K562 (cell line): ENCODE measurements at regions not wholly inside any gene's neighbourhood (a gene's known extent, or its start where the extent isn't known, plus 50 kb on each side); places are given as distances from the start of the nearest gene placed in this dataset.

Experiments used
- ATAC-seq: fragments of 200-7000 bp; cut with Tn5 transposase; 3 replicates; pipeline ENCODE4 v1.9.1; 2020; ENCODE audit warnings: moderate library complexity
- BruUV-seq: library from RNA; stranded (reverse); fragments of 400-500 nt; replicated peaks from 2 replicates; lab custom pipeline; 2021; lab: Mats Ljungman, UMichigan
- CTCF ChIA-PET: fragments of 300-600 bp; formaldehyde crosslinking; extraction: SDS; loops from one replicate; lab custom pipeline; 2021; ENCODE audit warnings: low intra/inter-chr PET ratio; lab: Yijun Ruan, JAX
- POLR2A ChIA-PET: fragments of 300-600, 350-650 bp; sonication (Branson Sonifier 250); formaldehyde crosslinking; extraction: SDS; loops from one replicate; lab custom pipeline; 2021; ENCODE audit warnings: antibody characterized with exemption, inconsistent platforms; lab: Yijun Ruan, JAX
- DNase-seq, 4 experiments: peaks; one replicate each; pipeline versions ENCODE4 v3.0.0 to v3.0.0-alpha.2; 2011 to 2018; ENCODE audit warnings: low spot score in 3 of 4, mixed read lengths in 3 of 4; ENCODE audit errors: extremely low read depth in 1 of 4
- FAIRE-seq: peaks from 2 replicates; lab custom pipeline; 2011; peaks lifted over from hg19 to GRCh38; lab: Jason Lieb, UNC
- H2AFZ ChIP-seq: 2 replicates; pipeline ENCODE4 v1.6.0; 2011; ENCODE audit warnings: low read depth, low read length, control low read depth, inconsistent platforms
- H3K27ac ChIP-seq: fragments of 200-600 bp; 3 replicates; pipeline ENCODE4 v1.8.0; 2011; ENCODE audit warnings: low read depth, mild to moderate bottlenecking, control low read depth, inconsistent platforms, low read length, moderate library complexity, mixed read lengths; ENCODE audit errors: extremely low read depth
- H3K27me3 ChIP-seq, 2 experiments: fragments of 300-600 bp in 1 of 2; 2 replicates in 1 of 2; 3 replicates in 1 of 2; pipeline versions ENCODE4 v1.6.0 to v1.8.0; 2011; ENCODE audit warnings: inconsistent platforms in 2 of 2, low read length in 2 of 2, mild to moderate bottlenecking in 1 of 2, mixed read lengths in 1 of 2, moderate library complexity in 1 of 2; ENCODE audit not compliant: control insufficient read depth in 2 of 2, insufficient read depth in 2 of 2
- H3K36me3 ChIP-seq: fragments of 300-600 bp; 3 replicates; pipeline ENCODE4 v1.8.0; 2011; ENCODE audit warnings: mild to moderate bottlenecking, low read length, inconsistent platforms; ENCODE audit not compliant: control insufficient read depth, insufficient read depth
- H3K4me1 ChIP-seq, 2 experiments: fragments of 200-600 bp in 1 of 2; replicated peaks in 1 of 2; 2 replicates in 1 of 2; 3 replicates in 1 of 2; pipeline versions ENCODE4 v1.5.1 to v1.8.0; 2011; ENCODE audit warnings: inconsistent platforms in 2 of 2, low read length in 2 of 2, mild to moderate bottlenecking in 1 of 2, mixed read lengths in 1 of 2, moderate library complexity in 1 of 2; ENCODE audit not compliant: control insufficient read depth in 2 of 2, insufficient read depth in 2 of 2
- H3K4me2 ChIP-seq: 2 replicates; pipeline ENCODE4 v1.6.1; 2011; ENCODE audit warnings: low read length, control low read depth, inconsistent platforms, mixed read lengths; ENCODE audit not compliant: insufficient read depth
- H3K4me3 ChIP-seq: fragments of 200-600 bp; sonication (generic), shearing (Covaris generic); 2 replicates; pipeline ENCODE4 v1.5.1; 2016; ENCODE audit warnings: control low read depth, inconsistent platforms
- H3K79me2 ChIP-seq: fragments of 200-600 bp; 3 replicates; pipeline ENCODE4 v1.8.0; 2011; ENCODE audit warnings: low read length, inconsistent platforms; ENCODE audit not compliant: control insufficient read depth, insufficient read depth
- H3K9ac ChIP-seq, 2 experiments: 2 replicates each; pipeline versions ENCODE4 v1.6.0 to v1.6.1; 2011; ENCODE audit warnings: low read depth in 2 of 2, low read length in 2 of 2, control low read depth in 1 of 2, inconsistent platforms in 1 of 2, mild to moderate bottlenecking in 1 of 2, mixed read lengths in 1 of 2; ENCODE audit not compliant: insufficient read depth in 1 of 2
- H3K9me1 ChIP-seq: one replicate; pipeline ENCODE4 v1.6.0; 2011; ENCODE audit warnings: inconsistent platforms, mild to moderate bottlenecking, low read length, moderate library complexity; ENCODE audit not compliant: control insufficient read depth, insufficient read depth
- H3K9me3 ChIP-seq: replicated peaks from 2 replicates; pipeline ENCODE4 v1.5.1; 2011; ENCODE audit warnings: low read depth, low read length, inconsistent platforms; ENCODE audit not compliant: control insufficient read depth, insufficient read depth
- H4K20me1 ChIP-seq: replicated peaks from 2 replicates; pipeline ENCODE4 v1.6.1; 2011; ENCODE audit warnings: low read length, inconsistent platforms, mixed read lengths; ENCODE audit not compliant: control insufficient read depth, insufficient read depth
- ESRRB ChIP-seq: fragments of 250-450 bp; sonication (Bioruptor Pico); IDR thresholded peaks from 2 replicates; pipeline ENCODE4 v1.5.0; 2020; ENCODE audit warnings: mild to moderate bottlenecking, moderate library complexity, borderline replicate concordance
- FOXJ3 ChIP-seq: sonication (generic); formaldehyde crosslinking; IDR thresholded peaks from 2 replicates; pipeline ENCODE4 v1.4.0; 2020; ENCODE audit warnings: mild to moderate bottlenecking, missing genetic modification reagents
- PRMT5 ChIP-seq: sonication (generic); formaldehyde crosslinking; IDR thresholded peaks from 2 replicates; pipeline ENCODE4 v1.5.0; 2020; ENCODE audit warnings: missing genetic modification reagents
- SMARCA4 ChIP-seq: fragments of 450-650 bp; IDR thresholded peaks from 2 replicates; pipeline ENCODE4 v1.6.1; 2016
- SRF ChIP-seq, 2 experiments: fragments of 250-450, 450-650 bp in 1 of 2; sonication (Bioruptor Pico) in 1 of 2; sonication (generic) in 1 of 2; formaldehyde crosslinking; IDR thresholded peaks; 2 replicates each; pipeline versions ENCODE4 v1.5.0 to v1.5.1; 2020 to 2022; ENCODE audit warnings: mild to moderate bottlenecking in 1 of 2, missing genetic modification reagents in 1 of 2
- TAF7 ChIP-seq: fragments of 450-650 bp; IDR thresholded peaks from 2 replicates; pipeline ENCODE4 v1.6.1; 2016; ENCODE audit warnings: missing genetic modification characterization, missing compliant biosample characterization
- ZNF239 ChIP-seq: fragments of 250-450 bp; sonication (Bioruptor Pico); IDR thresholded peaks from 2 replicates; pipeline ENCODE4 v1.4.0; 2020; ENCODE audit warnings: mild to moderate bottlenecking
- ZNF384 ChIP-seq: IDR thresholded peaks from 2 replicates; pipeline ENCODE4 v1.6.1; 2012; ENCODE audit warnings: low read depth, low read length, improper control_type of control experiment
- ZNF586 ChIP-seq: fragments of 450-650 bp; formaldehyde crosslinking; conservative IDR thresholded peaks from 2 replicates; pipeline ENCODE4 v1.4.0; 2020; ENCODE audit warnings: mild to moderate bottlenecking, moderate library complexity
- WGBS: fragments of 100-300 bp; shearing (Covaris generic); methylation state at CpG from one replicate; pipeline ENCODE4 v1.1.6; 2016; ENCODE audit warnings: low coverage, mixed read lengths; ENCODE audit not compliant: insufficient coverage; ENCODE audit errors: missing lambda C conversion rate; 5-methylcytosine and 5-hydroxymethylcytosine counted together
- in situ Hi-C: fragments of 300-500 bp; cut with MboI; formaldehyde crosslinking; loops from 4 replicates; pipeline ENCODE4 v1.15.0; 2018; ENCODE audit warnings: inconsistent platforms, mixed read lengths
- intact Hi-C: fragments of 100-400 bp; cut with micrococcal nuclease; formaldehyde crosslinking; loops from 2 replicates; pipeline ENCODE4 v1.14.2; 2022
- TF ChIP-seq, protein P1 (sequence below): fragments of 200-800 bp; sonication (Bioruptor generic); IDR thresholded peaks from 2 replicates; pipeline ENCODE4 v1.6.1; 2017; ENCODE audit warnings: missing genetic modification characterization, missing compliant biosample characterization
- TF ChIP-seq, protein P2 (sequence below): fragments of 450-650 bp; IDR thresholded peaks from one replicate; pipeline ENCODE4 v1.6.1; 2018; ENCODE audit warnings: mild to moderate bottlenecking, moderate library complexity; ENCODE audit not compliant: partially characterized antibody
- TF ChIP-seq, protein P3 (sequence below): fragments of 250-450 bp; sonication (Bioruptor Pico); IDR thresholded peaks from 2 replicates; pipeline ENCODE4 v1.5.0; 2021
- TF ChIP-seq, protein P4 (sequence below): fragments of 250-450 bp; sonication (Bioruptor Pico); IDR thresholded peaks from 2 replicates; pipeline ENCODE4 v1.8.0; 2021; ENCODE audit warnings: mild to moderate bottlenecking, moderate library complexity

DNA sequence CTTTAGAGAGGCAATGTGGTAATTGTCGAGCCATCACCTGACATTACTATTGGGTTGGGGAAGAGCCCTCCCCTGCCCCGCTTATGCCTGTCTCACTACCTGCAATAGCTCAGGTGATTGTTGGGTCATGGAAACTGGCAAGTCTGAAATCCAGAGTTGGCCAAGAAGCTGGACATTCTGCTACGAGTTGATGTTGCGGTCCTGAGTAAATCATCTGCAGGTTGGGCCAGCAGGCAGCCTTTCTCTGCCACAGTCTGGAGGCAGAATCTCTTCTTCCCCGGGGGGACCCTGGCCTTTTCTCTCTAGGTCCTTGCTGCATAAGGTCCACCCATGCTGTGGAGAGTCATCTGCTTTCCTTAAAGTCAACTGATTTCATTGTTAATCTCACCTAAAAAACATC, 142.4 kb downstream of the THBS2 start (continued):
- TF ChIP-seq SRF (CRISPR knock-in tag; IDR thresholded peaks at IDR 0.05), result no peak
- TF ChIP-seq, protein P1, sequence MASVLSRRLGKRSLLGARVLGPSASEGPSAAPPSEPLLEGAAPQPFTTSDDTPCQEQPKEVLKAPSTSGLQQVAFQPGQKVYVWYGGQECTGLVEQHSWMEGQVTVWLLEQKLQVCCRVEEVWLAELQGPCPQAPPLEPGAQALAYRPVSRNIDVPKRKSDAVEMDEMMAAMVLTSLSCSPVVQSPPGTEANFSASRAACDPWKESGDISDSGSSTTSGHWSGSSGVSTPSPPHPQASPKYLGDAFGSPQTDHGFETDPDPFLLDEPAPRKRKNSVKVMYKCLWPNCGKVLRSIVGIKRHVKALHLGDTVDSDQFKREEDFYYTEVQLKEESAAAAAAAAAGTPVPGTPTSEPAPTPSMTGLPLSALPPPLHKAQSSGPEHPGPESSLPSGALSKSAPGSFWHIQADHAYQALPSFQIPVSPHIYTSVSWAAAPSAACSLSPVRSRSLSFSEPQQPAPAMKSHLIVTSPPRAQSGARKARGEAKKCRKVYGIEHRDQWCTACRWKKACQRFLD (CRISPR knock-in tag), result no peak
- no peak for TF ChIP-seq PRMT5
- TF ChIP-seq, protein P2, sequence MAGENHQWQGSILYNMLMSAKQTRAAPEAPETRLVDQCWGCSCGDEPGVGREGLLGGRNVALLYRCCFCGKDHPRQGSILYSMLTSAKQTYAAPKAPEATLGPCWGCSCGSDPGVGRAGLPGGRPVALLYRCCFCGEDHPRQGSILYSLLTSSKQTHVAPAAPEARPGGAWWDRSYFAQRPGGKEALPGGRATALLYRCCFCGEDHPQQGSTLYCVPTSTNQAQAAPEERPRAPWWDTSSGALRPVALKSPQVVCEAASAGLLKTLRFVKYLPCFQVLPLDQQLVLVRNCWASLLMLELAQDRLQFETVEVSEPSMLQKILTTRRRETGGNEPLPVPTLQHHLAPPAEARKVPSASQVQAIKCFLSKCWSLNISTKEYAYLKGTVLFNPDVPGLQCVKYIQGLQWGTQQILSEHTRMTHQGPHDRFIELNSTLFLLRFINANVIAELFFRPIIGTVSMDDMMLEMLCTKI, result no peak
- no peak for TF ChIP-seq FOXJ3

- Histone ChIP-seq H3K9ac (no peak overlapping the region), H3K4me3 (no peak overlapping the region), H3K36me3 (no peaks in the 10 kb centered on the region), H3K27ac (no peak overlapping the region), H3K27me3 (0 out of 5 replicates have a peak, but pooled peaks cover 0 to 2% of the 10 kb centered on the region in 2 experiments), H4K20me1 (no peaks in the 10 kb centered on the region), H2AFZ (no peak overlapping the region), H3K9me1 (no peaks in the 10 kb centered on the region), H3K4me1 (no peaks in the 10 kb centered on the region), H3K79me2 (no peaks in the 10 kb centered on the region), H3K4me2 (no peak overlapping the region), H3K9me3 (no peaks in the 10 kb centered on the region)
- in situ Hi-C loops, result no loop called here
- DNase-seq (no peak), ATAC-seq (no peak), FAIRE-seq (no peak)
- WGBS, result 0% methylated on average over 5 of the region's 5 CpGs
- no TSS peak for BruUV-seq
- ChIA-PET POLR2A (no interaction called here), CTCF (no interaction called here)
- intact Hi-C loops, result no loop called here
- TF ChIP-seq ZNF239, result no peak
- TF ChIP-seq, protein P3, sequence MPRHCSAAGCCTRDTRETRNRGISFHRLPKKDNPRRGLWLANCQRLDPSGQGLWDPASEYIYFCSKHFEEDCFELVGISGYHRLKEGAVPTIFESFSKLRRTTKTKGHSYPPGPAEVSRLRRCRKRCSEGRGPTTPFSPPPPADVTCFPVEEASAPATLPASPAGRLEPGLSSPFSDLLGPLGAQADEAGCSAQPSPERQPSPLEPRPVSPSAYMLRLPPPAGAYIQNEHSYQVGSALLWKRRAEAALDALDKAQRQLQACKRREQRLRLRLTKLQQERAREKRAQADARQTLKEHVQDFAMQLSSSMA (CRISPR knock-in tag), result no peak
- no peak for TF ChIP-seq SMARCA4
- TF ChIP-seq ZNF586 (CRISPR knock-in tag), result no peak
- TF ChIP-seq ESRRB (CRISPR knock-in tag), result no peak
- TF ChIP-seq TAF7, result no peak
- no peak for TF ChIP-seq ZNF384
- TF ChIP-seq, protein P4, sequence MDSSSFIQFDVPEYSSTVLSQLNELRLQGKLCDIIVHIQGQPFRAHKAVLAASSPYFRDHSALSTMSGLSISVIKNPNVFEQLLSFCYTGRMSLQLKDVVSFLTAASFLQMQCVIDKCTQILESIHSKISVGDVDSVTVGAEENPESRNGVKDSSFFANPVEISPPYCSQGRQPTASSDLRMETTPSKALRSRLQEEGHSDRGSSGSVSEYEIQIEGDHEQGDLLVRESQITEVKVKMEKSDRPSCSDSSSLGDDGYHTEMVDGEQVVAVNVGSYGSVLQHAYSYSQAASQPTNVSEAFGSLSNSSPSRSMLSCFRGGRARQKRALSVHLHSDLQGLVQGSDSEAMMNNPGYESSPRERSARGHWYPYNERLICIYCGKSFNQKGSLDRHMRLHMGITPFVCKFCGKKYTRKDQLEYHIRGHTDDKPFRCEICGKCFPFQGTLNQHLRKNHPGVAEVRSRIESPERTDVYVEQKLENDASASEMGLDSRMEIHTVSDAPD, result no peak
Measured at GRCh38 chr6:169109411-169110220, 144.0 kb downstream of the THBS2 start.
